H1 (cell line): ENCODE measurements at regions not wholly inside any gene's neighbourhood (a gene's known extent, or its start where the extent isn't known, plus 50 kb on each side); places are given as distances from the start of the nearest gene placed in this dataset.

Experiments used
- BACH1 ChIP-seq: IDR thresholded peaks from 2 replicates; pipeline ENCODE4 v1.6.1; 2012; ENCODE audit warnings: low read length, improper control_type of control experiment
- CEBPB ChIP-seq: IDR thresholded peaks from 2 replicates; pipeline ENCODE4 v1.6.1; 2012; ENCODE audit warnings: low read depth, low read length
- CTBP2 ChIP-seq: IDR thresholded peaks from 2 replicates; pipeline ENCODE4 v1.7.0; 2011; ENCODE audit warnings: borderline replicate concordance, mild to moderate bottlenecking, moderate library complexity, mixed read lengths, low read length; ENCODE audit not compliant: insufficient read depth, insufficient read length
- E2F6 ChIP-seq: IDR thresholded peaks from 2 replicates; pipeline ENCODE4 v1.6.1; 2012; ENCODE audit warnings: inconsistent platforms
- EGR1 ChIP-seq: IDR thresholded peaks from 2 replicates; pipeline ENCODE4 v1.6.1; 2011; ENCODE audit warnings: low read depth, low read length, borderline replicate concordance
- HDAC2 ChIP-seq, 2 experiments: fragments of 300-600 bp in 1 of 2; sonication (generic) in 1 of 2; IDR thresholded peaks; 2 replicates each; pipeline ENCODE4 v1.6.1; 2011 to 2012; ENCODE audit warnings: low read depth in 2 of 2, low read length in 2 of 2, mild to moderate bottlenecking in 2 of 2, moderate library complexity in 2 of 2, borderline replicate concordance in 1 of 2, inconsistent platforms in 1 of 2
- POLR2A ChIP-seq, 2 experiments: IDR thresholded peaks; 1 replicate in 1 of 2; 2 replicates in 1 of 2; pipeline ENCODE4 v1.6.1; 2011; ENCODE audit warnings: low read depth in 2 of 2, low read length in 2 of 2, mild to moderate bottlenecking in 2 of 2; ENCODE audit errors: control extremely low read depth in 1 of 2
- POLR2AphosphoS5 ChIP-seq: IDR thresholded peaks from 2 replicates; pipeline ENCODE4 v1.6.1; 2011; ENCODE audit warnings: low read depth, low read length
- TAF1 ChIP-seq: IDR thresholded peaks from 2 replicates; pipeline ENCODE4 v1.6.1; 2011; ENCODE audit warnings: mild to moderate bottlenecking, low read depth, low read length
- TBP ChIP-seq: IDR thresholded peaks from 2 replicates; pipeline ENCODE4 v1.6.1; 2011; ENCODE audit warnings: low read depth, low read length, improper control_type of control experiment

DNA sequence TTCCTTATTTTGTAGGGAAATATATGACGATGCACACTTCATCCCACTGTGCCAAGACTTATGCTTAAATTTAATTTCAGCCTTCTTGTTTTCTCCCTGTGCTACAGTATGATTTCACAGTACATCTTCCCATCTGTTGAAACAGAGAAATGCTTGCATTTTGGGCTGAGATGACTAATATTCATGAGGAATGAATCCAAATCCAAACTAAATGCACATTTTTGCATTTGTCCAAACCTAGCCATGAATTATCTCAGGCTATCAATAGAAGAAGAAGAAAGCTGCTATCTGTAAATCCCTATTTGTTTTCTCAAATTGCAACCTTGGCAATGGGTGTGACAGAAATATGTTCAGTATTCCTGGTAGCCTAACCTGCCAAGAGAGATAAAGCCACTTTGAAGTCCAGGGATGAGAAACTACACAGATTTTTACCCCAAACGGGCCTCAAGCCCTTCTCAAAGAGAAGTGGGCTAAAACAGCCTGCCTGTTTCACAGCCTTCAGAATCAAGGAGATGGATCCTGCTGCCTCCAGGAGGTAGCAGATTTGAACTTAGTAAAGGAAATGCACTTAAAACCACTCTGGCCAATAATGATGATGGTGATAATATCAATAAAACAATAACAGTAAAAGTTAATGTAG, 306.9 kb upstream of the NT5C1B start (continued):
- no peak for TF ChIP-seq TBP
- no peak for TF ChIP-seq POLR2A (IDR thresholded peaks at IDR 0.05; ENCODE audit: control extremely low read depth in 1 of 2, low read depth in 2 of 2, low read length in 2 of 2)
- no peak for TF ChIP-seq BACH1
- TF ChIP-seq HDAC2 (IDR thresholded peaks at IDR 0.05; ENCODE audit: borderline replicate concordance in 1 of 2, low read depth in 2 of 2, low read length in 2 of 2), result no peak
- no peak for TF ChIP-seq E2F6
- no peak for TF ChIP-seq CEBPB
- TF ChIP-seq EGR1, result no peak
- no peak for TF ChIP-seq TAF1
- no peak for TF ChIP-seq CTBP2
- TF ChIP-seq POLR2AphosphoS5, result no peak
